Amniotic stem cell (primary cell): ENCODE measurements at regions not wholly inside any gene's neighbourhood (a gene's known extent, or its start where the extent isn't known, plus 50 kb on each side); places are given as distances from the start of the nearest gene placed in this dataset.
"Not testable (repeated sequence)": the region's sequence is repeated elsewhere in the genome, so short reads cannot be mapped to it uniquely, and the experiment has no call there.

ENCODE experiments used
- DNase-seq: peaks from one replicate; lab custom pipeline; 2025; lab: John Stamatoyannopoulos, UW

DNA sequence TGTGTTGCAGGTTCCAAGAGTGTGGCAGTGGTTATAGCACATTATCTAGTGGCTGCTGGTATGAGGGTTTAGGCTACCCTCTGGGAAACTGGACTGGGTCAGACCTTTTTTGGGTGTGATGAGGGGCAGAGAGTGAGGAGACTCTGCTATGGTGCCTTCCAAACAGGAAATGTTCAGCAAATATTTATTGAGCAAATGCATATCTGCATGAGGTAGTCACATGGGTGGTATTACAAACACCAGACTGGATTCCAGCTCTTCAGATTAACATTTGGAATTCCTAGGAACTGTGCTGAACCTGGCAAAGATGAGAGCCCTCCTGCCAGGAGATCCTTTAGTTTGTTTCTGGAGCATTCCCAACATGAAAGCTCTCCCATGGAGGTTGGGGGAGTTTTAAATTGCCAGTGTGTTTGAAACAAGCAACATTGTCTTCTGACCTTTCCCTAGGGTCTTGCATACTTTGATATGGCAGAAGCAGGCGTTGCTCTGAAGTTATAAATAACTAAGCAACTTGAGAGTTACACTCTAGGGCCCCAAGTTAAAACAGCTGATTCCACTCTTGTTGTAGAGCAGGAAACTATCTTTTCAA, 341.2 kb upstream of the C2CD4B start:
- no peak for DNase-seq

DNA sequence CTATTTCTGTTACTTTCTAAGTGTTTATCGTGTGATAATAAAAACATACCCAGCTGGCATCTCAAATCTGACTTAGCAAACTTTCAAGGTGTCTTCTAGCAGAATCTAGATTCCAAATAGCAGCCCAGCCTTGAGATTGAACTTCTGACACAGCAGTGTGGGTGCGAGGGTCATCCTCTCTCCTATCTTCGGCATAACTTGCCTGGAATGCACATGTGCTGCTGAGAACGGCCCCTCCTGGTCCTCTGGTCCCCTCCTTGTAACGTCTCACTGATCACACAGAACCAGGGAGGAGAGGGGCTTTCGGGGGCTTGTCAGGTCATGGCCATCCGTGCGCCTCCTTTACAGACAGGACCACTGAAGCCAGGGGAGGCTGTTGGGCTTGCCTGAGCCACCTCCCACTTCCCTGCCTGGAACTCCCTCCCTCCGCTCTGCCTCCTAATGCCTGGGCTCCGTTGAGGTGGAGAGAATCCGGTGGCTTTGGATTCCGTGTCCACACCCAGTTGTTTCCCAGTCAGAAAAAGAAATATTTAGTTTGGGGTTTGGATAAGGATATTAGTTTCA, 344.4 kb upstream of the C2CD4B start:
- DNase-seq: no peak

DNA sequence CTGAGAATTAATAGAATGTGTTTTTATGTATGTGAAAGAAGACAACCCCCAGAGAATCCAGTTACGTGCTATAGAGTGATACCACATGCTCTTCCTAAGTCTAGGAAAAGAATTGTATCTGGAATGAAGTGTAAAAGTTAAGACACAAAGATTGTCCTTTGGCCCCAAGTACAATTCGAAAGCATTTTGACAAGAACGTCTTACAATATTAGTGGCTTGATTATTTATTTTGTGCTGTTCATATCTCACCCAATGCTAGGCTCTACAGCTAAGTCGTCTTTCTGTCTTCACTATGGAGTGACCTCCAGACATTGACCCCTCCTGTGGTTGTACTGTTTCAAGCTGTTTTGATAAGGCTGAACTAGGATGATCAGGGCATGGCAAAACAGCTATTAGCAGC, 345.7 kb upstream of the C2CD4B start:
- no peak for DNase-seq

DNA sequence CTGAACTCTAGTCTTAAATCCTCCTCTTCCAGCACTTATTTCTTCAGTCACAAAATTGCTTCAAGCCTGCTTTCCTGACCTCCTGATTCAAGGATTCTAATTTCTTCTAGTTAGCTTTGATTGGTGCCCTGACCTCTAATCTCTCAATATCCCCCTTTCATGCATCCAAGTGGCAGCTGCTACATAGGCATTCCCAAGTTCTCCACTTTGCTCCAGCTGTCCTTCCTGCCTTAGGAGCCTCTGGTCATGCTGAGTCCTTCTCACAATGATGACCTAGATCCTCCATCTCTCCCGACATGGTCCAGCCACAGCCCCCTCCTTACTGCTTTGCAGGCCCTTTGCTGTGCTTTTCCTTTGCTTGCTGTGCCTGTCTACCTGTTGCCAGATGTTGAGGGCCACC, 347.8 kb upstream of the C2CD4B start:
- DNase-seq: no peak

GRCh38 chr15:62513893-62514292, 348.8 kb upstream of the C2CD4B start:
- no peak for DNase-seq

- no peak for DNase-seq
These were observed 350.8 kb upstream of the C2CD4B start for GRCh38 chr15:62515696-62516395.

DNA sequence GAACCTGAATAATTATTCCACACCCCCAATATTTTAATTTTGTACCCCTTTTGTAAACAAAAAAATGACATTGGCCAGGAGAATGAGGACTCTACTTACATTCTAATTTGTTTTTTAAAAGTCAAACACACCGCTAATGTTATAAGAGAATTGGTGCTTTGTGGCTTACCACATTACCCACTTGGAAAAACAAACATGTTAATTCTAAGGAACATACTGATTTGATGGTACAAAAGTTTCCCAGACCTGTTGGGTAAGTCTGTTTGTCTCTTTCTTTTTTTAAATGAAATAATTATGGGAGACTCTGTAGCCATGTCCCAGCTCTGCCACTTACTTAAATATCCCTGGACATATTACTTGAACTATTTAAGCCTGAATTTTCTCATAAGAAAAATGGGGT, 352.5 kb upstream of the C2CD4B start:
- DNase-seq: no peak

GRCh38 chr15:62518666-62519065, 353.6 kb upstream of the C2CD4B start:
- DNase-seq: not testable (repeated sequence)

GRCh38 chr15:62519900-62520299, 354.8 kb upstream of the C2CD4B start:
- no peak for DNase-seq

- no peak for DNase-seq
These were observed 355.8 kb upstream of the C2CD4B start for GRCh38 chr15:62520887-62521286.

DNA sequence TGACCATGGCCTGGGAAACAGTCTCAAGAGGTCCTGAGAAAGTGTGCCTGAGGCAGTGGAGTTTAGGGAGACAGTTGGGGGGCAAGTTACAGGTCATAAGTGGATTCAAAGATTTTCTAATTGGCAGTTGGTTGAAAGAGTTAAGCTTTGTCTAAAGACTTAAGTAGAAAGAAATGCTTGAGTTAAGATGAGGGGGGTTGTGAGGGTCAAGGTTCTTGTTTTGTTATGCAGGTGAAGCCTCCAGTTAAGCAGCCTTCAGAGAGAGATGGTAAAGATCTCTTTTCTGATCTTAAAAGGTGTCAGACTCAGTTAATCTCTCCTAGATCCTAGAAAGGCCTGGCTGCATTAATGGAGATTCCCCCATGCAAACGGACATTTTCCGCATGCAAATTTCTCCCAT, 356.3 kb upstream of the C2CD4B start:
- no peak for DNase-seq

DNA sequence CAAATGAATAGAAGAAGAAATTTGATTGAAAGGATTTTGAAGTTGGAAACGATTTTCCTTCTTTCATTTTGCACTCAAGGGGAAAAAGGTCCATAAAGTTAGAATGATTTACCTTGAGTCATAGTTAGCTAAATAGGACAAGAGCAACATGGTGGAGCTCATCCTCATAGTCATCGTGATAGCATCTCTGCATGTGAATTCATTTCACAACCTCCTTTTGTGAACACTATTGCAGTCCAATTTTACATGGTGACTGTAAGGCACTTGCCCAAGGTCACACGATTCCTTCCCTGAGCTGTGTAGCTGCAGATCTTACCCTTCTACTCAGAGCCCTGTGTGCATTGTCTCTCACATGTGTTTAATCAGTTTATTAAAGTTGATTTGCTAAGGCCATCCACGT, 359.8 kb upstream of the C2CD4B start:
- no peak for DNase-seq

- no peak for DNase-seq
These were observed 362.3 kb upstream of the C2CD4B start for GRCh38 chr15:62527387-62527786.

GRCh38 chr15:62528505-62528904, 363.4 kb upstream of the C2CD4B start:
- no peak for DNase-seq

DNA sequence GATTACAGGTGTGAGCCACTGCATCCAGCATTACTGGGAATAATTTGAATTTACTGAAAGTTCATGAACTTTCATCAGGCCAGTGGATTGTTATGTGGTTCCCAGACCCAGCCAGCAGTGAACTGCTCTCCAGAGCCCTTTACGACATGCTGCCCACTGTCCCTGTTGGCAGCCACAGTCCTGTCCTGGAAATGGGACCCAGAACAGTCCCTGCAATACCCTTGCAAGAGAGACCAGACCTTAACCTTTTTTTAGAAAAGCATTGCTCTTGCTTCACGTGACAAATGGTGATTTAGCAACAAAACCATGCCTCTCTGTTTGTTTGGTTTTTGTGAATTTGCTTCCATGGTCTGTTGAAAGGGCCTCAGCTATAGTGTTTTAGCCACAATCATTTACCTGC, 367.3 kb upstream of the C2CD4B start:
- no peak for DNase-seq

GRCh38 chr15:62533687-62534086, 368.6 kb upstream of the C2CD4B start:
- no peak for DNase-seq

- no peak for DNase-seq
These were observed 369.9 kb upstream of the C2CD4B start for GRCh38 chr15:62534996-62535395.

- DNase-seq: no peak
These were observed 374.2 kb upstream of the C2CD4B start for GRCh38 chr15:62539236-62539635.

DNA sequence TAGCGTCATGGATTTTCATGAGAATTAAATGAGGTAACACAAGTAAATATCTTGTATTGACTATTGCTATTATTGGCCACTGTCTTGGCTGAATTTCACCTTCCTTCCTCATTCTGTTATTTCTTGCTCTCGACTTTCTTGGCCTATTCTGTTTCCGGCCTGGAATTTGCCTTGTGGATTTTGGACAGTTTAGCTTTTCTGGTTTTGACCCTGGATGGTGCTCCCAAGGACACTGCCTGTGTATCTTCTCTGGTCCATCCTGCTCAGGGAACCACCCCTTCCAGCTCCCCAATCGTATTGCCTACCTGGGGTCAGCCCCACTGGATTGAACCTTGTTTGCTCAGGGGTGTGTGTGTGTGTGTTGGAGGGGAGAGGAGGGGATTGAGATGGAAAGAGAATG, 376.2 kb upstream of the C2CD4B start:
- DNase-seq: no peak

GRCh38 chr15:62541846-62542245, 376.8 kb upstream of the C2CD4B start:
- DNase-seq: no peak

GRCh38 chr15:62544446-62544845, 379.4 kb upstream of the C2CD4B start:
- DNase-seq: no peak

- no peak for DNase-seq
These were observed 380.6 kb upstream of the C2CD4B start for GRCh38 chr15:62545467-62546227.

DNA sequence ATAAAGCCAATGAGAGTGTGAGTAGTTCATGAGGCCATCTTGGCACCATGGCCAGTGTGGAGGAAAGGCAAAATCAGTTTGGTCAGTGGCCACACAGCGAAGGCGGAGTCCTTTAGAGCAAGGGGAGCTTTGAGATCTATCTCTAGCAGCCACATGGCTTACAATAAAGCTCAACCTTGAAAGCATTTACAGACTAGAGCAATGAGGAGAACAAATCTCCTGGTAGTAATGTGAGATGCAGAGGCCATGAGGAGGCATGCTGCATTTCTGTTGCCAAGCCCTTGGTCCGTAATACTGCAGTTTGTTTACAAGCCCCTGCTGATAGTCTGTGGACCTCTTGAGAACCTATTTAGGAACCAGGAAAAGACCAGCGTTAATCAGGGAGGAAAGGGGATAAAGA, 381.5 kb upstream of the C2CD4B start:
- no peak for DNase-seq
